ENCODE measurements at regions not wholly inside any gene's neighbourhood (a gene's known extent, or its start where the extent isn't known, plus 50 kb on each side); places are given as distances from the start of the nearest gene placed in this dataset.

- peaks cover 8% of the 10 kb centered on the region for H3K4me1 ChIP-seq
- H3K27ac ChIP-seq = peak overlapping the region in 1 of 4 donors; percentile 8
- H3K4me3 ChIP-seq = no peak overlapping the region
- no peak for ATAC-seq
- H3K36me3 ChIP-seq (replicated peaks in 1 of 2; ENCODE audit: insufficient read depth in 1 of 2, low read depth in 2 of 2) = no peaks in the 10 kb centered on the region
- no peaks in the 10 kb centered on the region for H3K9me3 ChIP-seq
- intact Hi-C loops (cut with DNase I) = no loop called here
- no peak for DNase-seq
- WGBS, 2 donors = 35 to 63% methylated on average over 3 of the region's 3 CpGs
- no peaks in the 10 kb centered on the region for H3K27me3 ChIP-seq
- TF ChIP-seq CTCF (IDR thresholded peaks at IDR 0.05) = no peak
- no peak for TF ChIP-seq POLR2A (IDR thresholded peaks at IDR 0.05)
Measured at GRCh38 chr2:56034258-56034657, 110.7 kb upstream of the EFEMP1 start.

GRCh38 chr2:56040189-56040588 lies 116.6 kb upstream of the EFEMP1 start:
- ATAC-seq = peak; percentile 96
- Histone ChIP-seq H3K27me3 (no peaks in the 10 kb centered on the region), H3K36me3 (replicated peaks in 1 of 2; ENCODE audit: insufficient read depth in 1 of 2, low read depth in 2 of 2) (no peaks in the 10 kb centered on the region), H3K4me3 (no peak overlapping the region), H3K9me3 (no peaks in the 10 kb centered on the region), H3K4me1 (peaks cover 55% of the 10 kb centered on the region), H3K27ac (peak overlapping the region; percentile 69 to 89 (median 81))
- intact Hi-C loops (cut with DNase I) = no loop called here
- WGBS, 2 donors = 12 to 19% methylated on average over 3 of the region's 3 CpGs
- TF ChIP-seq POLR2A (IDR thresholded peaks at IDR 0.05) (peak in 2 of 3 donors; percentile 45 to 68), CTCF (IDR thresholded peaks at IDR 0.05) (no peak)
- DNase-seq = peak; percentile 89 to 94 (median 94)

GRCh38 chr2:56040834-56041233 lies 117.3 kb upstream of the EFEMP1 start:
- TF ChIP-seq POLR2A (IDR thresholded peaks at IDR 0.05) = no peak
- no peak for TF ChIP-seq CTCF (IDR thresholded peaks at IDR 0.05)
- H3K4me1 ChIP-seq = peaks cover 60% of the 10 kb centered on the region
- no peaks in the 10 kb centered on the region for H3K27me3 ChIP-seq
- intact Hi-C loops (cut with DNase I) = no loop called here
- DNase-seq (no peak), ATAC-seq (peak; percentile 20)
- H3K36me3 ChIP-seq (replicated peaks in 1 of 2; ENCODE audit: insufficient read depth in 1 of 2, low read depth in 2 of 2) = no peaks in the 10 kb centered on the region
- no peak overlapping the region for H3K4me3 ChIP-seq
- H3K27ac ChIP-seq = peak overlapping the region; percentile 68 to 89 (median 81)
- H3K9me3 ChIP-seq = no peaks in the 10 kb centered on the region

GRCh38 chr2:56047136-56047535 lies 123.6 kb upstream of the EFEMP1 start:
- Histone ChIP-seq H3K9me3 (no peaks in the 10 kb centered on the region), H3K27me3 (no peaks in the 10 kb centered on the region), H3K36me3 (replicated peaks in 1 of 2; ENCODE audit: insufficient read depth in 1 of 2, low read depth in 2 of 2) (no peaks in the 10 kb centered on the region), H3K4me1 (peaks cover 44% of the 10 kb centered on the region), H3K27ac (peak overlapping the region; percentile 3 to 50 (median 34)), H3K4me3 (peak overlapping the region in 1 of 2 donors; percentile 10)
- 36 to 38% methylated on average over 3 of the region's 3 CpGs for WGBS, 2 donors
- DNase-seq (peak in 2 of 4 donors; percentile 34 to 37), ATAC-seq (peak; percentile 35)
- TF ChIP-seq CTCF (IDR thresholded peaks at IDR 0.05) (no peak), POLR2A (IDR thresholded peaks at IDR 0.05) (peak; percentile 18 to 75 (median 52))
- intact Hi-C loops (cut with DNase I) = no loop called here

GRCh38 chr2:56049233-56049845 lies 125.8 kb upstream of the EFEMP1 start:
- 52 to 64% methylated on average over 10 of the region's 10 CpGs for WGBS, 2 donors
- H3K36me3 ChIP-seq (replicated peaks in 1 of 2; ENCODE audit: insufficient read depth in 1 of 2, low read depth in 2 of 2) = no peaks in the 10 kb centered on the region

More at GRCh38 chr2:56049233-56049845, 125.8 kb upstream of the EFEMP1 start:
- intact Hi-C loops (cut with DNase I) = no loop called here
- DNase-seq (no peak), ATAC-seq (no peak)
- Histone ChIP-seq H3K4me1 (peaks cover 31% of the 10 kb centered on the region), H3K27me3 (no peaks in the 10 kb centered on the region), H3K27ac (no peak overlapping the region), H3K9me3 (no peaks in the 10 kb centered on the region), H3K4me3 (no peak overlapping the region)
- no peak for TF ChIP-seq CTCF (IDR thresholded peaks at IDR 0.05)
- TF ChIP-seq POLR2A (IDR thresholded peaks at IDR 0.05) = no peak
